22Rv1 (cell line): ENCODE measurements at regions not wholly inside any gene's neighbourhood (a gene's known extent, or its start where the extent isn't known, plus 50 kb on each side); places are given as distances from the start of the nearest gene placed in this dataset.

ENCODE experiments used
- CTCF ChIP-seq: fragments of 450-650 bp; IDR thresholded peaks from 2 replicates; pipeline ENCODE4 v1.5.1; 2017; ENCODE audit warnings: mild to moderate bottlenecking
- ZFX ChIP-seq: fragments of 450-650 bp; IDR thresholded peaks from 2 replicates; pipeline ENCODE4 v1.6.1; 2017; ENCODE audit warnings: antibody characterized with exemption, borderline replicate concordance

GRCh38 chr3:162546910-162547309 lies 1050.3 kb downstream of the OTOL1 start:
- TF ChIP-seq CTCF (no peak), ZFX (no peak)
